HG03378 (cell line): ENCODE measurements at regions not wholly inside any gene's neighbourhood (a gene's known extent, or its start where the extent isn't known, plus 50 kb on each side); places are given as distances from the start of the nearest gene placed in this dataset.

ENCODE experiments used
- ATAC-seq: cut with Tn5 transposase; IDR thresholded peaks from one replicate; pipeline ENCODE4 v1.9.1; 2021; ENCODE audit warnings: mild to moderate bottlenecking, moderate library complexity; ENCODE audit not compliant: unreplicated experiment

GRCh38 chr6:95352064-95352795, 225.1 kb upstream of the MANEA start:
- no peak for ATAC-seq

GRCh38 chr6:95354551-95354950, 222.8 kb upstream of the MANEA start:
- no peak for ATAC-seq

GRCh38 chr6:95357380-95358020, 219.8 kb upstream of the MANEA start:
- ATAC-seq, result no peak

- ATAC-seq, result peak; percentile 93
Observed at GRCh38 chr6:95364016-95364604, 213.2 kb upstream of the MANEA start.

GRCh38 chr6:95365454-95365853, 211.9 kb upstream of the MANEA start:
- no peak for ATAC-seq

GRCh38 chr6:95366414-95366813, 210.9 kb upstream of the MANEA start:
- no peak for ATAC-seq

- ATAC-seq, result no peak
Observed at GRCh38 chr6:95383878-95384277, 193.5 kb upstream of the MANEA start.

GRCh38 chr6:95384988-95385387, 192.3 kb upstream of the MANEA start:
- ATAC-seq, result no peak

GRCh38 chr6:95387845-95388244, 189.5 kb upstream of the MANEA start:
- ATAC-seq, result no peak

GRCh38 chr6:95404777-95405176, 172.6 kb upstream of the MANEA start:
- no peak for ATAC-seq

- ATAC-seq, result no peak
Observed at GRCh38 chr6:95408111-95408510, 169.2 kb upstream of the MANEA start.

GRCh38 chr6:95410168-95410567, 167.2 kb upstream of the MANEA start:
- ATAC-seq, result no peak

- ATAC-seq, result no peak
Observed at GRCh38 chr6:95413789-95414188, 163.5 kb upstream of the MANEA start.

- no peak for ATAC-seq
Observed at GRCh38 chr6:95417856-95418255, 159.5 kb upstream of the MANEA start.

GRCh38 chr6:95420792-95421191, 156.5 kb upstream of the MANEA start:
- ATAC-seq, result no peak

- ATAC-seq, result no peak
Observed at GRCh38 chr6:95423331-95423730, 154.0 kb upstream of the MANEA start.

- peak; percentile 83 for ATAC-seq
Observed at GRCh38 chr6:95431637-95432228, 145.6 kb upstream of the MANEA start.

GRCh38 chr6:95439741-95440140, 137.6 kb upstream of the MANEA start:
- no peak for ATAC-seq

GRCh38 chr6:95448208-95448607, 129.1 kb upstream of the MANEA start:
- no peak for ATAC-seq

- ATAC-seq, result no peak
Observed at GRCh38 chr6:95469511-95469910, 107.8 kb upstream of the MANEA start.

- no peak for ATAC-seq
Observed at GRCh38 chr6:95478941-95479340, 98.4 kb upstream of the MANEA start.

- ATAC-seq, result no peak
Observed at GRCh38 chr6:95487817-95488216, 89.5 kb upstream of the MANEA start.
